ENCODE measurements at regions not wholly inside any gene's neighbourhood (a gene's known extent, or its start where the extent isn't known, plus 50 kb on each side); places are given as distances from the start of the nearest gene placed in this dataset.
"Not testable (repeated sequence)": the region's sequence is repeated elsewhere in the genome, so short reads cannot be mapped to it uniquely, and the experiment has no call there.

- Mint-ChIP-seq H3K4me3 (no peak overlapping the region), H3K27me3 (no peaks in the 10 kb centered on the region), H3K27ac (no peak overlapping the region), H3K4me1 (no peaks in the 10 kb centered on the region), H3K9me3 (peaks cover 0 to 5% (median 0%) of the 10 kb centered on the region in 7 donors), H3K36me3 (no peaks in the 10 kb centered on the region)
- DNase-seq (no peak), ATAC-seq (ENCODE audit: low read depth in 2 of 2) (no peak)
Measured at GRCh38 chr1:73044241-73045036, 762.1 kb upstream of the NEGR1 start.

DNA sequence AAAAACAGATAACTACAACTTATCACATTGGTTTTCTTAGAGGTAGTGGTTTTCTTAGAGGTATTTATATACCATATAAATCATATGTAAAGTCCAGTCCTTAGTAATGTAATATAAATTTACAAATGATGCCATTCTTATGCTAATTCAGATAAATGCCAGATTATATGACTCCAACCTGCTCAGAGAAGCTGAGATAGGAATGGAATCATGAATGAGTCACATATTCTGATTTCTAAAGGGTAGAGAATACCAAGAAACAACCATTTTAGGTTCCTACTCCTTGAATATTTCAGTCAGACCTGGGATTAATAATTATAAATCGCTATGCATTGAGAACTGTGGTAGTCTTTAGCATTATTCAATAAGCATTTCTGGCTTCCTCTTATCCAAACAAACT lies 760.1 kb upstream of the NEGR1 start:
- Mint-ChIP-seq H3K27me3 (no peaks in the 10 kb centered on the region), H3K9me3 (peaks cover 0 to 5% (median 0%) of the 10 kb centered on the region in 7 donors), H3K36me3 (no peaks in the 10 kb centered on the region), H3K27ac (no peak overlapping the region), H3K4me1 (no peaks in the 10 kb centered on the region), H3K4me3 (no peak overlapping the region)
- DNase-seq (no peak), ATAC-seq (ENCODE audit: low read depth in 2 of 2) (no peak)

DNA sequence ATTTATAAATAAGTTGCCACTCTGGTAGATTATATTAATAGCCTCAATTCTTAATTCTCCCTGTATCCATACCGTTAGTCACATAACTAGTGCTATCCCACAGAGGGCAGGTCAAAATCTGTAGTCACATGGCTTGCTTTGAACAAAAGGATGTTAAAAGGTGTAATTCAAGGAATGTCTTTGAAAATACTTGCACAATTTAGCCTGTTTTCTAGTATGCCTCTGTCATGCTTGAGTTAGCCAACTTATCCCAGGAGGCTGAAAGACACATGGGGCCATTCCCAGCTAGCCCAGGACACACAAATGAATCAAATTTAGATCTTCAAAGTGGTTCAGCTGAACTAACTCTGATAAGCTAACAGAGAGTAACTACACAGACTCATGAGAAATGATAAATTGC lies 758.5 kb upstream of the NEGR1 start:
- ATAC-seq (ENCODE audit: low read depth in 2 of 2) (no peak), DNase-seq (no peak)
- peaks cover 0 to 5% (median 0%) of the 10 kb centered on the region in 7 donors for H3K9me3 Mint-ChIP-seq

GRCh38 chr1:73034271-73034670 lies 751.9 kb upstream of the NEGR1 start:
- peaks cover 0 to 4% (median 0%) of the 10 kb centered on the region in 7 donors for H3K9me3 Mint-ChIP-seq
- H3K27ac Mint-ChIP-seq, result no peak overlapping the region
- H3K36me3 Mint-ChIP-seq, result no peaks in the 10 kb centered on the region
- ATAC-seq (ENCODE audit: low read depth in 2 of 2) (no peak), DNase-seq (no peak)
- H3K4me3 Mint-ChIP-seq, result no peak overlapping the region
- no peaks in the 10 kb centered on the region for H3K4me1 Mint-ChIP-seq
- H3K27me3 Mint-ChIP-seq, result no peaks in the 10 kb centered on the region

More for the DNA sequence above, 758.5 kb upstream of the NEGR1 start:
- H3K36me3 Mint-ChIP-seq, result no peaks in the 10 kb centered on the region
- no peaks in the 10 kb centered on the region for H3K27me3 Mint-ChIP-seq
- no peak overlapping the region for H3K4me3 Mint-ChIP-seq
- H3K27ac Mint-ChIP-seq, result no peak overlapping the region
- H3K4me1 Mint-ChIP-seq, result no peaks in the 10 kb centered on the region

GRCh38 chr1:73033640-73034039 lies 751.3 kb upstream of the NEGR1 start:
- no peak overlapping the region for H3K4me3 Mint-ChIP-seq
- H3K9me3 Mint-ChIP-seq, result peaks cover 0 to 4% (median 0%) of the 10 kb centered on the region in 7 donors

GRCh38 chr1:73029571-73029970 lies 747.2 kb upstream of the NEGR1 start:
- no peaks in the 10 kb centered on the region for H3K27me3 Mint-ChIP-seq
- ATAC-seq (ENCODE audit: low read depth in 2 of 2) (no peak), DNase-seq (no peak)
- no peaks in the 10 kb centered on the region for H3K36me3 Mint-ChIP-seq
- no peak overlapping the region for H3K4me3 Mint-ChIP-seq
- H3K9me3 Mint-ChIP-seq, result peaks cover 0 to 4% (median 0%) of the 10 kb centered on the region in 7 donors
- H3K4me1 Mint-ChIP-seq, result no peaks in the 10 kb centered on the region
- H3K27ac Mint-ChIP-seq, result no peak overlapping the region

More at GRCh38 chr1:73033640-73034039, 751.3 kb upstream of the NEGR1 start:
- no peak for ATAC-seq (ENCODE audit: low read depth in 2 of 2)
- H3K4me1 Mint-ChIP-seq, result no peaks in the 10 kb centered on the region
- H3K27me3 Mint-ChIP-seq, result no peaks in the 10 kb centered on the region
- no peak overlapping the region for H3K27ac Mint-ChIP-seq
- DNase-seq, result no peak
- H3K36me3 Mint-ChIP-seq, result no peaks in the 10 kb centered on the region

- Mint-ChIP-seq H3K27me3 (no peaks in the 10 kb centered on the region), H3K4me3 (no peak overlapping the region), H3K36me3 (no peaks in the 10 kb centered on the region), H3K27ac (no peak overlapping the region), H3K9me3 (no peaks in the 10 kb centered on the region), H3K4me1 (no peaks in the 10 kb centered on the region)
- DNase-seq, result no peak
- no peak for ATAC-seq (ENCODE audit: low read depth in 2 of 2)
Measured at GRCh38 chr1:73026114-73026513, 743.8 kb upstream of the NEGR1 start.

DNA sequence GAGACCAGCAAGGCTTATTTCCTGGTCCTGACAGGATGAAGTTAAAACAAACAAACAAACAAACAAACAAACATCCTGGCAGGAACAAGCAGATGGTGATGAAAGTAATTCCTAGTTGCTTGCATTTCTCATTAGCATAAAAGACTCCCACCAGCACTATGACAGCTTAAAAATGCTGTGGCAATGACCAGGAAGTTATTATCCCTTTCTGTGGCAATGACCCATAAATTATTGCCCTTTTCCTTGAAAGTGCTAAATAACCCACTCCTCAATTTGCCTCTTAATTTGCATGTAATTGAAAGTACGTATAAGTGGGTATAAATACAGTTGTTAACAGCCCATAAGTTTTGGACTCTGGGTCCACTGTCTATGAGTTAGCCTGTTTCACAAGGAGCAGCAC lies 727.6 kb upstream of the NEGR1 start:
- H3K27me3 Mint-ChIP-seq, result no peaks in the 10 kb centered on the region

GRCh38 chr1:73009311-73009710 lies 727.0 kb upstream of the NEGR1 start:
- no peak for ATAC-seq (ENCODE audit: low read depth in 2 of 2)
- no peak for DNase-seq
- no peaks in the 10 kb centered on the region for H3K27me3 Mint-ChIP-seq
- peaks cover 0 to 8% (median 3%) of the 10 kb centered on the region in 7 donors for H3K9me3 Mint-ChIP-seq
- no peak overlapping the region for H3K27ac Mint-ChIP-seq
- H3K4me1 Mint-ChIP-seq, result no peaks in the 10 kb centered on the region
- H3K36me3 Mint-ChIP-seq, result no peaks in the 10 kb centered on the region
- H3K4me3 Mint-ChIP-seq, result no peak overlapping the region

More for the DNA sequence above, 727.6 kb upstream of the NEGR1 start:
- H3K4me3 Mint-ChIP-seq, result no peak overlapping the region
- H3K27ac Mint-ChIP-seq, result no peak overlapping the region
- ATAC-seq (ENCODE audit: low read depth in 2 of 2), result no peak
- peaks cover 0 to 10% (median 3%) of the 10 kb centered on the region in 7 donors for H3K9me3 Mint-ChIP-seq
- DNase-seq, result no peak
- H3K36me3 Mint-ChIP-seq, result no peaks in the 10 kb centered on the region
- H3K4me1 Mint-ChIP-seq, result no peaks in the 10 kb centered on the region

DNA sequence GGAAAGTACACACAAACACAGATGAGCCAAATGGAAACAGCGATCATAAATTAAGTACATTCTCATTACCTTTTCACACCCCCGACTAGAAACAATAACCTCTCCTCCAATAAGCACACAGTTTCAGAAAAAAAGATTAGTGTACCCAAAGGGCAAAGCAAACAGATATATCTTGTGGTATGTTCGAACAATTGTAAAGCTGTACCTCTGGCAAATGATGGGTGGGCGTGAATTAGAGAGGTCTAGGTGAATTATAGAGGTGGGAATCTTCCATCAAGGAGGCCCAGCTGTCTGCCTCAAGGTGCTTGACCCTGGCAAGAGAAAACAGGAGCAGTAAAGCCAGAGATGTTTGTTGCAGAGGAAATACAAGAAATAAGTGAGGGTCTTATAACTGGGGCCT lies 715.3 kb upstream of the NEGR1 start:
- Mint-ChIP-seq H3K36me3 (no peaks in the 10 kb centered on the region), H3K4me1 (no peaks in the 10 kb centered on the region), H3K27me3 (no peaks in the 10 kb centered on the region), H3K27ac (no peak overlapping the region), H3K4me3 (no peak overlapping the region), H3K9me3 (peaks cover 0 to 6% (median 3%) of the 10 kb centered on the region in 7 donors)
- ATAC-seq (ENCODE audit: low read depth in 2 of 2) (no peak), DNase-seq (no peak)

GRCh38 chr1:72997041-72997440 lies 714.7 kb upstream of the NEGR1 start:
- DNase-seq (no peak), ATAC-seq (ENCODE audit: low read depth in 2 of 2) (no peak)
- no peaks in the 10 kb centered on the region for H3K27me3 Mint-ChIP-seq

GRCh38 chr1:72987871-72988270 lies 705.5 kb upstream of the NEGR1 start:
- H3K27ac Mint-ChIP-seq; DNase-seq; H3K4me1 Mint-ChIP-seq; H3K4me3 Mint-ChIP-seq; H3K36me3 Mint-ChIP-seq; H3K27me3 Mint-ChIP-seq; ATAC-seq (ENCODE audit: low read depth in 2 of 2): not testable (repeated sequence)
- peaks cover 3 to 28% (median 12%) of the 10 kb centered on the region in 7 donors for H3K9me3 Mint-ChIP-seq

More at GRCh38 chr1:72997041-72997440, 714.7 kb upstream of the NEGR1 start:
- peaks cover 0 to 12% (median 4%) of the 10 kb centered on the region in 7 donors for H3K9me3 Mint-ChIP-seq
- H3K36me3 Mint-ChIP-seq, result no peaks in the 10 kb centered on the region
- H3K4me1 Mint-ChIP-seq, result no peaks in the 10 kb centered on the region
- no peak overlapping the region for H3K27ac Mint-ChIP-seq
- H3K4me3 Mint-ChIP-seq, result no peak overlapping the region

DNA sequence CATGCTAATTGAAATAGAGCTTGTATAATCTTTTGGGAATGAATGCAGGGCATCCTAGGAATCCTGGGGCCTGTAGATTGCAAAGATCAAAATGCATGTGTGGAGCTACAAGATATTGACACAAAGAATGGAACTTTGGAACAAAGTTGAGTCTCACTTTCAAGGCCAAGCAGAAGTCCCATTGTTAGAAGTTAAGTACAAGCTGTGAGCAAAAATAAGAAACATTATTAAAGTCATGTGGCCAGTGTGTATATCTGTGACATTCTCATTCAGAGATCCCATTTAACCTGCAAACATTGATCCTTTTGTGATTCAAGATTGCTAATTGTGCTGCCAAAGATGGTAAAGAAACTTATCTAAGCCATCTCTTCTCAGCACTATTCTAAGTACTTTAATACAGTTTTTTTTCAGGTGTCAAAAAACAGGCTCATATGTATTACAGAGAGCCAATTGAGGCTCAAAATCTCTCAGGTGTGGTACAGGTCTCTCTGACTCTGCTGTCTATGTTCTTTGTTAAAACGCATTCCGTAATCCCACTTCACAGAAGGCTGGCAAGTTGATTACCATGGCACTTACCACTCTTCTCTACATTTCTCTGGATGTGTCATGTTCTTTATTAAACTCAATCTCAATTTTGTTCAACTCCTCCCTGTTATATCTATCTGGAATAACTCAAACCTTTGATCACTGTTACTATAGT lies 704.4 kb upstream of the NEGR1 start:
- no peak overlapping the region for H3K4me3 Mint-ChIP-seq
- ATAC-seq (ENCODE audit: low read depth in 2 of 2) (no peak), DNase-seq (no peak)
- peaks cover 2 to 19% (median 10%) of the 10 kb centered on the region in 7 donors for H3K9me3 Mint-ChIP-seq
- no peaks in the 10 kb centered on the region for H3K27me3 Mint-ChIP-seq
- no peak overlapping the region for H3K27ac Mint-ChIP-seq
- H3K4me1 Mint-ChIP-seq, result no peaks in the 10 kb centered on the region
- H3K36me3 Mint-ChIP-seq, result no peaks in the 10 kb centered on the region

DNA sequence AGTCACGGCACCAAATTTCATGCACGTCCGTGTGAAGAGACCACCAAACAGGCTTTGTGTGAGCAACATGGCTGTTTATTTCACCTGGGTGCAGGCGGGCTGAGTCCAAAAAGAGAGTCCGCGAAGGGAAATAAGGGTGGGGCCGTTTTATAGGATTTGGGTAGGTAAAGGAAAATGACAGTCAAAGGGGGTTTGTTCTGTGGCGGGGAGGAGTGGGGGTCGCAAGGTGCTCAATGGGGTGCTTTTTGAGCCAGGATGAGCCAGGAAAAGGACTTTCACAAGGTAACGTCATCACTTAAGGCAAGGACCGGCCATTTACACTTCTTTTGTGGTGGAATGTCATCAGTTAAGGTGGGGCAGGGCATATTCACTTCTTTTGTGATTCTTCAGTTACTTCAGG lies 702.7 kb upstream of the NEGR1 start:
- not testable (repeated sequence) for H3K27me3 Mint-ChIP-seq; DNase-seq; H3K4me3 Mint-ChIP-seq; H3K4me1 Mint-ChIP-seq; H3K36me3 Mint-ChIP-seq; ATAC-seq (ENCODE audit: low read depth in 2 of 2); H3K27ac Mint-ChIP-seq
- H3K9me3 Mint-ChIP-seq, result peaks cover 3 to 26% (median 10%) of the 10 kb centered on the region in 7 donors

Measured in naive B cell (primary cell).